WTC11 (cell line): ENCODE measurements at regions not wholly inside any gene's neighbourhood (a gene's known extent, or its start where the extent isn't known, plus 50 kb on each side); places are given as distances from the start of the nearest gene placed in this dataset.

ENCODE experiments used
- ATAC-seq: fragments of 200-7000 bp; cut with Tn5 transposase; 2 replicates; pipeline ENCODE4 v1.10.0; 2021; ENCODE audit warnings: mild to moderate bottlenecking, moderate library complexity
- CTCF ChIA-PET: fragments of 300-600 bp; sonication (Branson Sonifier 250); formaldehyde crosslinking; loops from one replicate; lab custom pipeline; 2021; ENCODE audit warnings: antibody characterized with exemption; lab: Charles Lee
- POLR2A ChIA-PET: fragments of 350-600 bp; sonication (Branson Sonifier 250); formaldehyde crosslinking; loops from one replicate; lab custom pipeline; 2021; ENCODE audit warnings: antibody characterized with exemption; lab: Charles Lee
- DNase-seq: peaks from one replicate; pipeline ENCODE4 v3.0.0; 2021; ENCODE audit warnings: low spot score
- H3K27ac Mint-ChIP-seq: 2 replicates; pipeline ENCODE4 v1.8.0; 2021; ENCODE audit warnings: mixed read lengths
- H3K27me3 Mint-ChIP-seq: 2 replicates; pipeline ENCODE4 v1.8.0; 2021; ENCODE audit warnings: low read depth, mild to moderate bottlenecking, moderate library complexity, mixed read lengths
- H3K36me3 Mint-ChIP-seq: 2 replicates; pipeline ENCODE4 v1.8.0; 2021; ENCODE audit warnings: mixed read lengths
- H3K4me1 Mint-ChIP-seq: 2 replicates; pipeline ENCODE4 v1.8.0; 2022; ENCODE audit warnings: mixed read lengths
- H3K4me3 Mint-ChIP-seq: 2 replicates; pipeline ENCODE4 v1.8.0; 2021; ENCODE audit warnings: mild to moderate bottlenecking, moderate library complexity, mixed read lengths
- H3K9me3 Mint-ChIP-seq: 2 replicates; pipeline ENCODE4 v1.8.0; 2021; ENCODE audit warnings: mixed read lengths
- EMX1 ChIP-seq: fragments of 250-450 bp; sonication (Bioruptor Pico); IDR thresholded peaks from 2 replicates; pipeline ENCODE4 v1.8.0; 2021; ENCODE audit warnings: mild to moderate bottlenecking
- FOXK1 ChIP-seq: sonication (generic); formaldehyde crosslinking; IDR thresholded peaks from 2 replicates; pipeline ENCODE4 v1.8.0; 2022; ENCODE audit warnings: mild to moderate bottlenecking, moderate library complexity, missing genetic modification reagents
- GABPB1 ChIP-seq: sonication (generic); formaldehyde crosslinking; IDR thresholded peaks from 2 replicates; pipeline ENCODE4 v1.8.1; 2023; ENCODE audit warnings: mild to moderate bottlenecking, missing genetic modification reagents
- HMGA2 ChIP-seq: fragments of 250-450 bp; sonication (Bioruptor Pico); IDR thresholded peaks from 2 replicates; pipeline ENCODE4 v1.4.0; 2021; ENCODE audit warnings: mild to moderate bottlenecking, moderate library complexity
- JUN ChIP-seq: sonication (generic); formaldehyde crosslinking; IDR thresholded peaks from 2 replicates; pipeline ENCODE4 v1.8.0; 2023; ENCODE audit warnings: mild to moderate bottlenecking, missing genetic modification reagents
- KAT7 ChIP-seq: sonication (generic); formaldehyde crosslinking; IDR thresholded peaks from 2 replicates; pipeline ENCODE4 v1.8.1; 2023; ENCODE audit warnings: missing genetic modification reagents, mild to moderate bottlenecking, borderline replicate concordance
- MXD4 ChIP-seq: fragments of 250-450 bp; sonication (Bioruptor Pico); IDR thresholded peaks from 2 replicates; pipeline ENCODE4 v1.8.0; 2021; ENCODE audit warnings: mild to moderate bottlenecking, moderate library complexity, borderline replicate concordance
- MYBL2 ChIP-seq: sonication (generic); formaldehyde crosslinking; IDR thresholded peaks from 2 replicates; pipeline ENCODE4 v1.8.1; 2023; ENCODE audit warnings: mild to moderate bottlenecking, moderate library complexity, missing genetic modification reagents
- NFATC4 ChIP-seq: fragments of 250-450 bp; sonication (Bioruptor Pico); IDR thresholded peaks from 2 replicates; pipeline ENCODE4 v1.9.0; 2021; ENCODE audit warnings: mild to moderate bottlenecking
- RORB ChIP-seq: fragments of 250-450 bp; sonication (Bioruptor Pico); IDR thresholded peaks from 2 replicates; pipeline ENCODE4 v1.9.0; 2021; ENCODE audit warnings: mild to moderate bottlenecking
- SMAD4 ChIP-seq: sonication (generic); formaldehyde crosslinking; IDR thresholded peaks from 2 replicates; pipeline ENCODE4 v1.8.0; 2022; ENCODE audit warnings: mild to moderate bottlenecking, missing genetic modification reagents
- SP1 ChIP-seq: sonication (generic); formaldehyde crosslinking; conservative IDR thresholded peaks from 2 replicates; pipeline ENCODE4 v1.8.1; 2022; ENCODE audit warnings: missing genetic modification reagents
- TCF7 ChIP-seq: sonication (generic); formaldehyde crosslinking; IDR thresholded peaks from 2 replicates; pipeline ENCODE4 v1.8.0; 2022; ENCODE audit warnings: mild to moderate bottlenecking, low read depth, missing genetic modification reagents, moderate library complexity
- TEAD1 ChIP-seq: sonication (generic); formaldehyde crosslinking; IDR thresholded peaks from 2 replicates; pipeline ENCODE4 v1.8.0; 2022; ENCODE audit warnings: mild to moderate bottlenecking, missing genetic modification reagents
- TP53 ChIP-seq: sonication (generic); formaldehyde crosslinking; IDR thresholded peaks from 2 replicates; pipeline ENCODE4 v1.8.1; 2023; ENCODE audit warnings: mild to moderate bottlenecking, missing genetic modification reagents
- ZBTB21 ChIP-seq: sonication (generic); formaldehyde crosslinking; IDR thresholded peaks from 2 replicates; pipeline ENCODE4 v1.8.1; 2023; ENCODE audit warnings: mild to moderate bottlenecking, missing genetic modification reagents, borderline replicate concordance
- ZNF396 ChIP-seq: fragments of 250-450 bp; sonication (Bioruptor Pico); IDR thresholded peaks from 2 replicates; pipeline ENCODE4 v1.8.0; 2021; ENCODE audit warnings: mild to moderate bottlenecking, moderate library complexity, borderline replicate concordance
- ZNF423 ChIP-seq: fragments of 250-450 bp; sonication (Bioruptor Pico); IDR thresholded peaks from 2 replicates; pipeline ENCODE4 v2.1.2; 2022; ENCODE audit warnings: mild to moderate bottlenecking, moderate library complexity
- TF ChIP-seq, protein P1 (sequence below): sonication (generic); formaldehyde crosslinking; IDR thresholded peaks from 2 replicates; pipeline ENCODE4 v1.8.1; 2022; ENCODE audit warnings: low read depth, missing genetic modification reagents, borderline replicate concordance
- TF ChIP-seq, protein P2 (sequence below): sonication (generic); formaldehyde crosslinking; IDR thresholded peaks from 2 replicates; pipeline ENCODE4 v1.8.0; 2022; ENCODE audit warnings: mild to moderate bottlenecking, missing genetic modification reagents
- TF ChIP-seq, protein P3 (sequence below): sonication (generic); formaldehyde crosslinking; IDR thresholded peaks from 2 replicates; pipeline ENCODE4 v1.8.1; 2023; ENCODE audit warnings: mild to moderate bottlenecking, missing genetic modification reagents, borderline replicate concordance
- TF ChIP-seq, protein P4 (sequence below): sonication (generic); formaldehyde crosslinking; IDR thresholded peaks from 2 replicates; pipeline ENCODE4 v1.8.1; 2023; ENCODE audit warnings: mild to moderate bottlenecking, missing genetic modification reagents

DNA sequence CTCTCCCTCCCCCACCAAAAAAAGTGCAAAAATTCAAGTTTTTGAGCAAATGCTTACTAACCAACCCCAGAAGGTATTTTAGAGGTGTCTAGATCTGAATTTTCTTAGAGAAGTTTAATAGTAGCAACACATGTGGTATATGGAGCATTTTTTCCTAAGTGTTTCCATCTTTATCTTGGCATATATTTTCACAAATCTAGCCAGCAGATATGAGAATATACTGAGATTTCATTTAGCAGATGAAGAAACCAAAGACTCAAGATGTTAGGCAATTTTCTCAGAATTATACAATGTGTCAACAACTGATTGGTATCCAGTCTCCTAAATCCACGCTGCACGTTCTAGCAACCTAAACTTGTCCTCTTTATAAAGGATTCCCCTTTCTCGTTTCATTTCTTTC, 245.5 kb upstream of the CXXC4 start (continued):
- TF ChIP-seq ZBTB21 = no peak
- no peak for TF ChIP-seq TP53 (CRISPR knock-in tag)
- TF ChIP-seq, protein P1, sequence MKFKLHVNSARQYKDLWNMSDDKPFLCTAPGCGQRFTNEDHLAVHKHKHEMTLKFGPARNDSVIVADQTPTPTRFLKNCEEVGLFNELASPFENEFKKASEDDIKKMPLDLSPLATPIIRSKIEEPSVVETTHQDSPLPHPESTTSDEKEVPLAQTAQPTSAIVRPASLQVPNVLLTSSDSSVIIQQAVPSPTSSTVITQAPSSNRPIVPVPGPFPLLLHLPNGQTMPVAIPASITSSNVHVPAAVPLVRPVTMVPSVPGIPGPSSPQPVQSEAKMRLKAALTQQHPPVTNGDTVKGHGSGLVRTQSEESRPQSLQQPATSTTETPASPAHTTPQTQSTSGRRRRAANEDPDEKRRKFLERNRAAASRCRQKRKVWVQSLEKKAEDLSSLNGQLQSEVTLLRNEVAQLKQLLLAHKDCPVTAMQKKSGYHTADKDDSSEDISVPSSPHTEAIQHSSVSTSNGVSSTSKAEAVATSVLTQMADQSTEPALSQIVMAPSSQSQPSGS = no peak
- no peak for TF ChIP-seq HMGA2
- no peak for TF ChIP-seq MYBL2
- TF ChIP-seq FOXK1 = no peak

DNA sequence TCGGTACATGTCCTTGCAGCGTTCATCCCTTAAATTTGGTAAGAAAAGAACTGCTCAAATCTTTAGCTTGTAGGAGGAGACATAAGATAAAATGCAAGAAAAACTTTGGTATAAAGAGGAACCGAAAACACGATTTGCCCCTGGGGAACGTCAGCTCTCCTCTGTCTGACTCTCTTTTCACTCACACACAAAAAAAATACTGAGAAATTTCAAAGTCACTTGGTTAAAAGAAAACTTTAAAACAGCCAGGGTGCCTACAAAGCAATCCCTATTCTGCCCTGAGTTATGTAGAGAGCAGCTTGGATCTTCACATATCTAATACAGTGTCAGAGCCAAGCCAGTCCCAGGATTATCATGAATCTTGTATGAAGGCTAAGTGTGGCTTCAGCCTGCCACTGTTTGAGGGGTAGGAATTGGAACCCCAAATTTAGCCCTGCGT, 248.5 kb upstream of the CXXC4 start:
- ATAC-seq (no peak), DNase-seq (no peak)
- CTCF ChIA-PET = no interaction called here
- no peaks in the 10 kb centered on the region for H3K27me3 Mint-ChIP-seq
- POLR2A ChIA-PET = no interaction called here
- H3K9me3 Mint-ChIP-seq = no peaks in the 10 kb centered on the region
- TF ChIP-seq MXD4 (no peak), ZBTB21 (no peak)
- no peak overlapping the region for H3K4me3 Mint-ChIP-seq
- H3K4me1 Mint-ChIP-seq = peaks cover 2% of the 10 kb centered on the region
- H3K36me3 Mint-ChIP-seq = no peaks in the 10 kb centered on the region
- no peak overlapping the region for H3K27ac Mint-ChIP-seq

DNA sequence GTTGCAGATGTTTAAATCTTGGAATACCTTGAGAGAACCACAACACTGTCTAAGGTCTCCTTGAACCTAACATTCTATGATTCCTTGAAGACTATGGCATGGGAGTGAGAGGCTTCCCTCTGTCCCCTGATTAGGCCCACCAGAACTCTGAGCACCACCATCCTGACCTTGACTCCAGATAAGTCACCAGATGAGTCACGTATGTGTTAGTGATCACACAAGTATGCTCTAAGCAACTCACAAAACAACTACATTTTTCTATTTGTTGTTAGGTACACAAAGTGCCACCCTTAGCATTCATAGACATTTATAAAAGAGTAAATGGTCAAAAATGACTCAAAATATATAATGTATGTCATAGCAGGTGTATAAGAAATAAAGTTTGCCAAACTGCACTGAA, 252.9 kb upstream of the CXXC4 start:
- ChIA-PET CTCF (no interaction called here), POLR2A (no interaction called here)
- H3K9me3 Mint-ChIP-seq = no peaks in the 10 kb centered on the region
- no peak overlapping the region for H3K4me3 Mint-ChIP-seq
- H3K27ac Mint-ChIP-seq = no peak overlapping the region
- TF ChIP-seq TEAD1 (CRISPR knock-in tag) = no peak
- TF ChIP-seq ZBTB21 = no peak
- TF ChIP-seq JUN (CRISPR knock-in tag) = no peak
- TF ChIP-seq TCF7 (CRISPR knock-in tag) = no peak
- TF ChIP-seq EMX1 (CRISPR knock-in tag) = no peak
- TF ChIP-seq SMAD4 (CRISPR knock-in tag) = no peak
- TF ChIP-seq, protein P1 = no peak
- TF ChIP-seq KAT7 (CRISPR knock-in tag) = no peak
- no peak for TF ChIP-seq ZNF423 (CRISPR knock-in tag)
- TF ChIP-seq RORB (CRISPR knock-in tag) = no peak
- TF ChIP-seq SP1 (CRISPR knock-in tag) = no peak
- TF ChIP-seq, protein P2, sequence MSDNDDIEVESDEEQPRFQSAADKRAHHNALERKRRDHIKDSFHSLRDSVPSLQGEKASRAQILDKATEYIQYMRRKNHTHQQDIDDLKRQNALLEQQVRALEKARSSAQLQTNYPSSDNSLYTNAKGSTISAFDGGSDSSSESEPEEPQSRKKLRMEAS (CRISPR knock-in tag) = no peak
- TF ChIP-seq, protein P3, sequence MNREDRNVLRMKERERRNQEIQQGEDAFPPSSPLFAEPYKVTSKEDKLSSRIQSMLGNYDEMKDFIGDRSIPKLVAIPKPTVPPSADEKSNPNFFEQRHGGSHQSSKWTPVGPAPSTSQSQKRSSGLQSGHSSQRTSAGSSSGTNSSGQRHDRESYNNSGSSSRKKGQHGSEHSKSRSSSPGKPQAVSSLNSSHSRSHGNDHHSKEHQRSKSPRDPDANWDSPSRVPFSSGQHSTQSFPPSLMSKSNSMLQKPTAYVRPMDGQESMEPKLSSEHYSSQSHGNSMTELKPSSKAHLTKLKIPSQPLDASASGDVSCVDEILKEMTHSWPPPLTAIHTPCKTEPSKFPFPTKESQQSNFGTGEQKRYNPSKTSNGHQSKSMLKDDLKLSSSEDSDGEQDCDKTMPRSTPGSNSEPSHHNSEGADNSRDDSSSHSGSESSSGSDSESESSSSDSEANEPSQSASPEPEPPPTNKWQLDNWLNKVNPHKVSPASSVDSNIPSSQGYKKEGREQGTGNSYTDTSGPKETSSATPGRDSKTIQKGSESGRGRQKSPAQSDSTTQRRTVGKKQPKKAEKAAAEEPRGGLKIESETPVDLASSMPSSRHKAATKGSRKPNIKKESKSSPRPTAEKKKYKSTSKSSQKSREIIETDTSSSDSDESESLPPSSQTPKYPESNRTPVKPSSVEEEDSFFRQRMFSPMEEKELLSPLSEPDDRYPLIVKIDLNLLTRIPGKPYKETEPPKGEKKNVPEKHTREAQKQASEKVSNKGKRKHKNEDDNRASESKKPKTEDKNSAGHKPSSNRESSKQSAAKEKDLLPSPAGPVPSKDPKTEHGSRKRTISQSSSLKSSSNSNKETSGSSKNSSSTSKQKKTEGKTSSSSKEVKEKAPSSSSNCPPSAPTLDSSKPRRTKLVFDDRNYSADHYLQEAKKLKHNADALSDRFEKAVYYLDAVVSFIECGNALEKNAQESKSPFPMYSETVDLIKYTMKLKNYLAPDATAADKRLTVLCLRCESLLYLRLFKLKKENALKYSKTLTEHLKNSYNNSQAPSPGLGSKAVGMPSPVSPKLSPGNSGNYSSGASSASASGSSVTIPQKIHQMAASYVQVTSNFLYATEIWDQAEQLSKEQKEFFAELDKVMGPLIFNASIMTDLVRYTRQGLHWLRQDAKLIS (CRISPR knock-in tag) = no peak
- TF ChIP-seq, protein P4, sequence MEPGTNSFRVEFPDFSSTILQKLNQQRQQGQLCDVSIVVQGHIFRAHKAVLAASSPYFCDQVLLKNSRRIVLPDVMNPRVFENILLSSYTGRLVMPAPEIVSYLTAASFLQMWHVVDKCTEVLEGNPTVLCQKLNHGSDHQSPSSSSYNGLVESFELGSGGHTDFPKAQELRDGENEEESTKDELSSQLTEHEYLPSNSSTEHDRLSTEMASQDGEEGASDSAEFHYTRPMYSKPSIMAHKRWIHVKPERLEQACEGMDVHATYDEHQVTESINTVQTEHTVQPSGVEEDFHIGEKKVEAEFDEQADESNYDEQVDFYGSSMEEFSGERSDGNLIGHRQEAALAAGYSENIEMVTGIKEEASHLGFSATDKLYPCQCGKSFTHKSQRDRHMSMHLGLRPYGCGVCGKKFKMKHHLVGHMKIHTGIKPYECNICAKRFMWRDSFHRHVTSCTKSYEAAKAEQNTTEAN (CRISPR knock-in tag) = no peak
- no peak for TF ChIP-seq ZNF396 (CRISPR knock-in tag)
- TF ChIP-seq NFATC4 = no peak
- no peak for TF ChIP-seq GABPB1 (CRISPR knock-in tag)
- no peak for ATAC-seq
- H3K36me3 Mint-ChIP-seq = no peaks in the 10 kb centered on the region
- H3K27me3 Mint-ChIP-seq = no peaks in the 10 kb centered on the region
- H3K4me1 Mint-ChIP-seq = peaks cover 9% of the 10 kb centered on the region
- DNase-seq = no peak
